Activated T-helper 17 cell treated with anti-CD3 and anti-CD28 coated beads, Interleukin-2, amount 50 U/mL, for 72 hours (primary cell): ENCODE measurements at regions not wholly inside any gene's neighbourhood (a gene's known extent, or its start where the extent isn't known, plus 50 kb on each side); places are given as distances from the start of the nearest gene placed in this dataset.

Experiments
- ATAC-seq: fragments of 150-1000 bp; cut with Tn5 transposase; replicated peaks from 2 replicates; pipeline ENCODE4 v1.10.0; 2021; ENCODE audit warnings: mild to moderate bottlenecking, moderate library complexity
- H3K27ac Mint-ChIP-seq: one replicate; pipeline ENCODE4 v1.8.0; 2022; ENCODE audit warnings: mixed read lengths
- H3K27me3 Mint-ChIP-seq: one replicate; pipeline ENCODE4 v1.8.0; 2022; ENCODE audit warnings: mixed read lengths
- H3K36me3 Mint-ChIP-seq: one replicate; pipeline ENCODE4 v1.8.0; 2022; ENCODE audit warnings: low read depth, mild to moderate bottlenecking, mixed read lengths
- H3K4me1 Mint-ChIP-seq: one replicate; pipeline ENCODE4 v1.8.0; 2022; ENCODE audit warnings: mixed read lengths
- H3K4me3 Mint-ChIP-seq: one replicate; pipeline ENCODE4 v1.8.0; 2022; ENCODE audit warnings: mild to moderate bottlenecking, mixed read lengths
- H3K9me3 Mint-ChIP-seq: one replicate; pipeline ENCODE4 v1.8.0; 2022; ENCODE audit warnings: mixed read lengths

DNA sequence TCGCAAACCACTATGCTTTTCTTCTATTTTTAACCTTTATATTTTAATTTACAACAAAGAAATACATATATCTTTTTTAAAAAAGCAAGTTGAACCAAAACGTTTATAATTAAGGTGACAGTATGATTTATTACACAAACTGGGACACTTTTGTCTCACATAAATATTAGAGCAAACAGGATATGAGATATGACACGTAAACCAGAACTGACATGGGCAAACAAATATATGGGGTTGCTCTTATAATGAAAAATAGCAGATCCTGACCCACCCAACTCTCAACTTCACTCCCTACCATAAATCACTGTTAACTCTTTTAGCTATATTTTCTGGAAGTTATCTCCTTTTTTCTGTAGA lies 177.0 kb upstream of the EDNRA start:
- Mint-ChIP-seq H3K36me3 (no peaks in the 10 kb centered on the region), H3K9me3 (no peaks in the 10 kb centered on the region), H3K4me3 (no peak overlapping the region), H3K4me1 (no peaks in the 10 kb centered on the region), H3K27me3 (no peaks in the 10 kb centered on the region), H3K27ac (no peak overlapping the region)
- ATAC-seq, result no peak

DNA sequence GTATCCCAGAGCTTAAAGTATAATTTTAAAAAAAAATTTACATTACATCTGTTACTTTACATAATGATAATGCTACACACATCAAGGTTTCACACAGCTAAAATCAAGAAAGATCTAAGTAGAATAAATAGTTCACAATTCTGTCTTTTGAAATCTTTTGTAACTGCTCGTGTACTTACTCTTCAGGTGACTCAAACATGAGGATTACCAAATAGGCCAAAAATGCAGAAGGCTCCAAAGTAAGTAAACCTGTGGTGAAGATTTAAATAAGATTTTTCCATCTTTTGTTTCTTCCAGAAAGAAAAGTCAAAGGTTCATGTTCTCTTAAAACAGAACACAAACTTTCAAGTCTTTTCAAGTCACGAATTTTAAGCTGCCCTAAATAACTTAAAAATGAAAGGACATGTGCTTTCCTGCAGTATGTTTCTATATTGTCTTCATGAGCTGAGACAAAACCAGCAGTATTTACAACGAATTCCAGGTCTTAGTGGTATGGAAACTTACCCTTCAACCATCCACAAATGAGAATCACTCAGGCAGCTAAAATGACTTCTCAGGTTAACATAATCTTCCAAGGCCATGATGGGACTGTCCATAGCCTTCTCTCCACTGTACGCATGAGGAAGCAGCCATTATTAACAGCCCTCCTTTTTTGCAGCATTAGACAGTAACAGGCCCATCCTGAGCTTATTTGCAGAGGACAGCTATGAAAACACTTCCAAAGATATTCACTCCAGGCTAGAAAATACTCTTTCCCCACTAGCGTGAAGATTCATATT lies 172.8 kb upstream of the EDNRA start:
- no peak for ATAC-seq
- H3K27me3 Mint-ChIP-seq, result peaks cover 3% of the 10 kb centered on the region

DNA sequence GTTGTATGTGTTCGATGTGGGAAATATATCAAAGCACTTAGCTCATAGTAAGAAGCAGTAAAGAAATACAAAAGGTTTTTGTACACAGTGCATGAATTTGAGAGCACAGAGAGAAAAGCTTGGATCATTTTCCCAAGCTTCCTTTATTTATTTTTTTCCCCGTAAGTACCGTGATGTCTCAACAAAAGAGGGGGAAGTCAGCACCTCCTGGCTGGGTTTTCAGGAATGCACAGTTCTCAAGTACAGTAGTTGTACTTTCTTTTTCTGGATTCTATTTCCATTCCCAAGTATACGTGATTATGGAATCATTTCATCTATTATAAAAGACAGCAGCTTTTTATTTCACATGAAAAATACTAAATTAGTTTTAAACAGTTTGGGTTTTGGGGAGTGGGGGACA lies 171.5 kb upstream of the EDNRA start:
- H3K27ac Mint-ChIP-seq, result no peak overlapping the region
- peaks cover 3% of the 10 kb centered on the region for H3K9me3 Mint-ChIP-seq
- no peaks in the 10 kb centered on the region for H3K4me1 Mint-ChIP-seq
- H3K36me3 Mint-ChIP-seq, result no peaks in the 10 kb centered on the region
- no peak overlapping the region for H3K4me3 Mint-ChIP-seq
- ATAC-seq, result no peak
- peaks cover 3% of the 10 kb centered on the region for H3K27me3 Mint-ChIP-seq

More for the DNA sequence above, 172.8 kb upstream of the EDNRA start:
- Mint-ChIP-seq H3K36me3 (no peaks in the 10 kb centered on the region), H3K9me3 (peaks cover 3% of the 10 kb centered on the region), H3K4me3 (no peak overlapping the region), H3K27ac (no peak overlapping the region), H3K4me1 (no peaks in the 10 kb centered on the region)

GRCh38 chr4:147310312-147310711 lies 170.6 kb upstream of the EDNRA start:
- peaks cover 3% of the 10 kb centered on the region for H3K27me3 Mint-ChIP-seq
- H3K9me3 Mint-ChIP-seq, result peaks cover 3% of the 10 kb centered on the region
- no peak overlapping the region for H3K4me3 Mint-ChIP-seq
- no peak for ATAC-seq
- H3K4me1 Mint-ChIP-seq, result no peaks in the 10 kb centered on the region
- no peak overlapping the region for H3K27ac Mint-ChIP-seq
- H3K36me3 Mint-ChIP-seq, result no peaks in the 10 kb centered on the region

- Mint-ChIP-seq H3K27ac (no peak overlapping the region), H3K9me3 (peaks cover 3% of the 10 kb centered on the region), H3K36me3 (no peaks in the 10 kb centered on the region), H3K4me1 (no peaks in the 10 kb centered on the region), H3K4me3 (no peak overlapping the region), H3K27me3 (peaks cover 3% of the 10 kb centered on the region)
- no peak for ATAC-seq
These were observed 168.9 kb upstream of the EDNRA start for GRCh38 chr4:147311956-147312355.

DNA sequence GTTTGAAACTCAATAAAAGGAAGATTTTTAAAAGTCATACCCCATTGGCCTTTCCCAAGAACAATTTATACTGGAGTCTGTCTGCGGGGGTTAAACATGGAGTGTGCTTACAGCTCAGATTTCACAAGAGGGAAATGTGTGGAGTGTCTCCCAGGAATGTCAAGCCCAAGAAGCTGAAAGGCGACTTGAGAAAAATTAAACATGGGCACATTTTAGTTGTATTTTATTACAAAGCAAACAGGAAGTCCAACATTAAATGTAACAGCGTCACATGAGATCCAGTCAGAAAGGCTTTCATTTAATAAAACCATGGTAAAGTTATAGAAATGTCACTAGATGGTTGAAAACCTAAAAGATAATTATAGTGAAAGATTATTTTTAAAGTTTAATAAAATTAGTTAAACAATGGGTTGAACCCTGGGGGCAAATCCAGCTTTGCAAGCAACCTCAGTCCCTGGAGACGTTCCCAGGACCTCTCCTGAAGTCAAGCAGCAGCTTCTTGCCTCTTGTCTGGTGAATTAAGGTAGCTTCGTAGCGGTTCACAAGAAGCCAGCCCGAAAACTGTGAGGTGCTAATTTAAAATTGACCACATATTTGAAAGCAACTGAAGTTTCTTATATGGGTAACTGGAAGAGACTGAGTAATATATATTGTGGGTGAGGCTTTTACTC lies 168.4 kb upstream of the EDNRA start:
- peaks cover 3% of the 10 kb centered on the region for H3K27me3 Mint-ChIP-seq
- H3K27ac Mint-ChIP-seq, result no peak overlapping the region
- no peak overlapping the region for H3K4me3 Mint-ChIP-seq
- ATAC-seq, result no peak
- H3K4me1 Mint-ChIP-seq, result no peaks in the 10 kb centered on the region
- peaks cover 3% of the 10 kb centered on the region for H3K9me3 Mint-ChIP-seq
- H3K36me3 Mint-ChIP-seq, result no peaks in the 10 kb centered on the region

DNA sequence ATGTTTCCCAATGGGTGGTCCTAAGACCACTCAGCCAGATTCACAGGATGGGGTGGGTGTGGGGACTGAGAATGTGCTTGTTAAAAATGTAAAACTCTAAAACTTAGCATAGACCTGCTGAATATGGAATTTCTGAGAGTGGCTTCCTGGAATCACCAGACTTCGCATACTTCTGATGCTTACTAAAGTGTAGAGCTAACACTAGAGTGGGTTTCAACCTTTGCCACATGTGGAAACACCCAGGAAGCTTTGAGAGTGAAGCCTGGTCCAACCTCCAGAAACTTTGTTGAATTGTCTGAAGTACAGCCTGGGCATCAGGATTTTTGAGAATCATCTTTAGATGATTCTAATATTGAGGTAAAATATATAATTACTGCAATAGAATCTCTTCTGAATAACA lies 167.8 kb upstream of the EDNRA start:
- Mint-ChIP-seq H3K36me3 (no peaks in the 10 kb centered on the region), H3K27ac (no peak overlapping the region), H3K9me3 (peaks cover 3% of the 10 kb centered on the region), H3K27me3 (peaks cover 3% of the 10 kb centered on the region), H3K4me1 (no peaks in the 10 kb centered on the region), H3K4me3 (no peak overlapping the region)
- ATAC-seq, result no peak

DNA sequence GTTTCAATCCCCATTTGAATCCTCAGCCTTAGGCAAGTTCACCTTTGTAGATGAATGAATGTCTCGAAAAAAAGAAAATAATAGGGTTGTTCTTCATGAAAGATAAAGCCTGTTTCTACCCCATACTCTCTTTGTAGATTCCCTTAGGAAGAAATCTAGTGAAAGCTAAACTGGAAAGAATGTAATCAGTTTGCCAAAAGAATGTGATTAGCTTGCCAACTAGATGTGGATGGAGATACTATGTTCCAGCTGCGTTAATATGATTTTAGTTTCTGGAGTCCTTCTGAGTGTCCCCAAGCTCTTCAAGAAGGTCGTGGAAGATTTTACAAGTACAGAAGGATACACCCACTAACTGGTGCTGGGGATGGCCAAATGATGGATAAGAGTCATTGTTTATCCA lies 162.3 kb upstream of the EDNRA start:
- Mint-ChIP-seq H3K4me3 (no peak overlapping the region), H3K4me1 (no peaks in the 10 kb centered on the region), H3K36me3 (no peaks in the 10 kb centered on the region), H3K9me3 (no peaks in the 10 kb centered on the region), H3K27me3 (no peaks in the 10 kb centered on the region), H3K27ac (no peak overlapping the region)
- no peak for ATAC-seq

DNA sequence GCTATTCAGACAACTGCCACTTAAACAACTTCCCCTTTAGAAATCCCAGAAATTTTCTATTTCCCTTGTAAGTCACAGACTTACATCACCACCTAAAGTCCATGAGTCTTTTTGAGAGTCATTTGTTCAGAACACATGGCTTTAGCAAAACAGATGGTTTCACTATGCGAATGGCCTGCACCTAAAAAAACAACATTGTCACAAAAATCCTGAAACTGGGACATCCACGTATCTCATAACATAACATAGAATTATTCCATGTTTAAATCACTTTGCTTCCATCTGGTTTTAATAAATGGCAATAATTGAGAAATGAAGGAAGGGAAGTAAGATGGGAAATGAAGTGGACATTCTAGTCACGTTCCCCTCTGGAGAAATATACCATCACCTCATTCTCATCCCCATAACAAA lies 155.3 kb upstream of the EDNRA start:
- H3K4me1 Mint-ChIP-seq, result no peaks in the 10 kb centered on the region
- H3K27me3 Mint-ChIP-seq, result peaks cover 5% of the 10 kb centered on the region
- H3K36me3 Mint-ChIP-seq, result no peaks in the 10 kb centered on the region
- no peak for ATAC-seq
- no peak overlapping the region for H3K27ac Mint-ChIP-seq
- H3K4me3 Mint-ChIP-seq, result no peak overlapping the region
- no peaks in the 10 kb centered on the region for H3K9me3 Mint-ChIP-seq

- H3K27me3 Mint-ChIP-seq, result peaks cover 5% of the 10 kb centered on the region
- no peaks in the 10 kb centered on the region for H3K36me3 Mint-ChIP-seq
- H3K27ac Mint-ChIP-seq, result no peak overlapping the region
- no peak for ATAC-seq
- H3K9me3 Mint-ChIP-seq, result no peaks in the 10 kb centered on the region
- no peak overlapping the region for H3K4me3 Mint-ChIP-seq
- no peaks in the 10 kb centered on the region for H3K4me1 Mint-ChIP-seq
These were observed 154.3 kb upstream of the EDNRA start for GRCh38 chr4:147326591-147326990.

- H3K36me3 Mint-ChIP-seq, result no peaks in the 10 kb centered on the region
- no peak for ATAC-seq
- H3K27ac Mint-ChIP-seq, result no peak overlapping the region
- no peaks in the 10 kb centered on the region for H3K4me1 Mint-ChIP-seq
- H3K27me3 Mint-ChIP-seq, result peaks cover 5% of the 10 kb centered on the region
- H3K4me3 Mint-ChIP-seq, result no peak overlapping the region
- no peaks in the 10 kb centered on the region for H3K9me3 Mint-ChIP-seq
These were observed 153.6 kb upstream of the EDNRA start for GRCh38 chr4:147327322-147327721.

DNA sequence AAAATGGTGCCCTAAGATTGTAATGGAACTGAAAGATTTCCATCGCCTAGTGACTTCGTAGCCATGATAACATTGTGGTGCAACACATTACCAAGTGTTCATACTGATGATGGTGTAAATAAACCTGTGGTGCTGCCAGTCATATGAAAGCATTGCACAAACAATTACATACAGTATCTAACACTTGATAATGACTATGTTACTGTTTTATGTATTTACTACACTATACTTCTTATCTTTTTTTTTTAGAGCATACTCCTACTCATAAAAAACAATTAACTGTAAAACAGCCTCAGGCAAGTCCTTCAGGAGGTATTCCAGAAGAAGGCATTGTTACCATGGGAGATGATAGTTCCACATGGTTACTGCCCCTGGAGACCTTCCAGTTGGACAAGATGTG lies 152.7 kb upstream of the EDNRA start:
- ATAC-seq, result no peak
- Mint-ChIP-seq H3K4me1 (no peaks in the 10 kb centered on the region), H3K4me3 (no peak overlapping the region), H3K36me3 (no peaks in the 10 kb centered on the region), H3K27ac (no peak overlapping the region), H3K27me3 (peaks cover 5% of the 10 kb centered on the region), H3K9me3 (no peaks in the 10 kb centered on the region)

DNA sequence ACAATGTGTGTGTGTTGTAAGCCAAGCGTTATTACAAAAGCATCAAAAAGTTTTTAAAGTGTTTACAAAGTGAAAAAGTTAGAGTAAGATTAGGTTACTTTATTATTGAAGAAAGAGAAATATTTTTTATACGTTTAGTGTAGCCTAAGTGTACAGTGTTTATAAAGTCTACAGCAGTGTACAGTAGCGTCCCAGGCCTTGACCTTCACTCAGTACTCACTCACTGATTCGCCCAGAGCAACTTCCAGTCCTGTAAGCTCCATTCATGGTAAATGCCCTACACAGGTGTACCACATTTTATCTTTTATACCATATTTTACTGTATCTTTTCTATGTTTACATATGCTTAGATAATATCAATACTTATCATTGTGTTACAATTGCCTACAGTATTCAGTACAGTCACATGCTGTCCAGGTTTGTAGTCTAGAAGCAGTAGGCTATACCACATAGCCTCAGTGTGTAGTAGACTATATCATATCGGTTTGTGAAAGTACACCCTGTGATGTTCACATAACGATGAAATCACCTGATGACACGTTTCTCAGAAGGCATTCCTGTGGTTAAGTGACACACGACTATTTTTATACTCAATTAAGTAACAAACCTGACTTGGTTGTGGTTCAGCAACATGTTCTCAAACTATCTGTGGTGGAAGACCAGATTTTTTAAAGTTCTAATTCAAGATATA lies 152.0 kb upstream of the EDNRA start:
- Mint-ChIP-seq H3K4me3 (no peak overlapping the region), H3K36me3 (no peaks in the 10 kb centered on the region), H3K9me3 (no peaks in the 10 kb centered on the region), H3K27ac (no peak overlapping the region), H3K27me3 (peaks cover 4% of the 10 kb centered on the region), H3K4me1 (no peaks in the 10 kb centered on the region)
- no peak for ATAC-seq

- no peaks in the 10 kb centered on the region for H3K36me3 Mint-ChIP-seq
- no peak overlapping the region for H3K27ac Mint-ChIP-seq
- no peaks in the 10 kb centered on the region for H3K9me3 Mint-ChIP-seq
- no peak overlapping the region for H3K4me3 Mint-ChIP-seq
- ATAC-seq, result no peak
- no peaks in the 10 kb centered on the region for H3K27me3 Mint-ChIP-seq
- H3K4me1 Mint-ChIP-seq, result no peaks in the 10 kb centered on the region
These were observed 148.8 kb upstream of the EDNRA start for GRCh38 chr4:147332091-147332490.

- H3K27ac Mint-ChIP-seq, result no peak overlapping the region
- no peaks in the 10 kb centered on the region for H3K9me3 Mint-ChIP-seq
- H3K36me3 Mint-ChIP-seq, result no peaks in the 10 kb centered on the region
- ATAC-seq, result no peak
- no peaks in the 10 kb centered on the region for H3K27me3 Mint-ChIP-seq
- H3K4me1 Mint-ChIP-seq, result no peaks in the 10 kb centered on the region
- no peak overlapping the region for H3K4me3 Mint-ChIP-seq
These were observed 146.4 kb upstream of the EDNRA start for GRCh38 chr4:147334478-147334877.
